Heart left ventricle (tissue), 16 donors: ENCODE measurements at regions not wholly inside any gene's neighbourhood (a gene's known extent, or its start where the extent isn't known, plus 50 kb on each side); places are given as distances from the start of the nearest gene placed in this dataset.

Source experiments
- ATAC-seq, 4 donors: fragments of 200-7000 bp; cut with Tn5 transposase; one replicate each; pipeline ENCODE4 v1.9.1; 2020 to 2022; ENCODE audit warnings: moderate library complexity in 4 of 4, mild to moderate bottlenecking in 3 of 4, moderate number of reproducible peaks in 1 of 4
- DNase-seq, 5 donors: peaks; one replicate each; pipeline ENCODE4 v3.0.0-alpha.2; 2020
- H3K27ac ChIP-seq, 12 donors: fragments of 200-600 bp; sonication (generic) in 4 of 12; one replicate each; pipeline versions ENCODE4 v1.5.0 to v1.8.0; 2016 to 2022; ENCODE audit warnings: mild to moderate bottlenecking in 2 of 12
- H3K27me3 ChIP-seq, 9 donors: fragments of 200-600 bp; sonication (generic) in 2 of 9; one replicate each; pipeline versions ENCODE4 v1.5.1 to v1.8.0; 2016 to 2022; ENCODE audit warnings: mild to moderate bottlenecking in 3 of 9
- H3K36me3 ChIP-seq, 9 donors: fragments of 200-600 bp; sonication (generic) in 2 of 9; one replicate each; pipeline versions ENCODE4 v1.5.0 to v1.8.0; 2018 to 2022; ENCODE audit warnings: mild to moderate bottlenecking in 2 of 9
- H3K4me1 ChIP-seq, 12 donors: fragments of 200-600 bp; sonication (generic) in 4 of 12; one replicate each; pipeline versions ENCODE4 v1.5.0 to v1.8.0; 2016 to 2022; ENCODE audit warnings: mild to moderate bottlenecking in 3 of 12
- H3K4me3 ChIP-seq, 12 donors: fragments of 200-600 bp; sonication (generic) in 4 of 12; one replicate each; pipeline versions ENCODE4 v1.5.0 to v1.8.0; 2017 to 2022; ENCODE audit warnings: mild to moderate bottlenecking in 9 of 12, moderate library complexity in 4 of 12
- H3K9me3 ChIP-seq, 12 donors: fragments of 200-600 bp; sonication (generic) in 4 of 12; one replicate each; pipeline versions ENCODE4 v1.5.0 to v1.8.0; 2016 to 2022; ENCODE audit warnings: mild to moderate bottlenecking in 1 of 12
- CTCF ChIP-seq, 12 donors: fragments of 200-600 bp; sonication (generic) in 4 of 12; IDR thresholded peaks; one replicate each; pipeline versions ENCODE4 v1.5.0 to v1.8.0; 2018 to 2022; ENCODE audit warnings: antibody characterized with exemption in 12 of 12, mild to moderate bottlenecking in 5 of 12
- POLR2A ChIP-seq, 2 donors: fragments of 450-650 bp; IDR thresholded peaks; one replicate each; pipeline ENCODE4 v1.6.1; 2017; ENCODE audit warnings: antibody characterized with exemption in 2 of 2, mild to moderate bottlenecking in 2 of 2, moderate library complexity in 2 of 2
- WGBS, 4 donors: extraction: QIAGEN DNeasy Blood & Tissue Kit in 2 of 4; methylation state at CpG; one replicate each; pipeline versions ENCODE4 v1.1.5 to v1.1.7; 2013 to 2018; 5-methylcytosine and 5-hydroxymethylcytosine counted together
- intact Hi-C, 10 donors: fragments of 100-400 bp; cut with DNase I; formaldehyde crosslinking; loops; one replicate each; pipeline versions ENCODE4 v1.11.1 to v1.14.2; 2022
- donor health status: ischemic (EF 13 %, LVEDD 7.1; RV severe dilation, severe dysfunction).
- donor health status: healthy with polysubstance abuse.
- donor health status: DM: no; HTN: yes; CAD: no.
- donor health status: DM: no; HTN: no; CAD: no.
- donor health status: ischemic (EF 25% LVEDD 6.9; RV normal size, moderate dysfunction).
- donor health status: ischemic (EF 25% LVEDD 5.7; RV mildly dilated, moderate dysfunction).
- donor health status: healthy.
- donor health status: DM: yes; HTN: yes; CAD: no.
- donor health status: ischemic (EF 35%, LVEDD 5.7; RV mildly dilated, moderate dysfunction).
- donor health status: nonischemic (EF 11% LVEDD 7.7; RV severe dilation, severe dysfunction).
- donor health status: DM: yes; HTN: yes; CAD: no.
- donor health status: PGD.
- donor health status: ischemic (EF 29% LVEDD 5.4; RV normal size, mild dysfunction).
- donor health status: nonischemic (EF 23%, LVEDD 6.1; RV moderate dilation, normal function).

- peaks cover 0 to 18% (median 0%) of the 10 kb centered on the region in 12 donors for H3K4me1 ChIP-seq
- 2% methylated on average over 22 to 24 of the region's 24 CpGs; no CpG with 5 or more reads in 2 of the 4 donors for WGBS, 4 donors
- no peaks in the 10 kb centered on the region for H3K27me3 ChIP-seq
- peak overlapping the region in 7 of 12 donors; percentile 86 to 95 (median 92) for H3K27ac ChIP-seq
- ATAC-seq (peak in 2 of 4 donors; percentile 52 to 70), DNase-seq (peak in 3 of 5 donors; percentile 66 to 77 (median 69))
- intact Hi-C loops: loop anchor here in 4 of 10 donors (5.0 to 10.0 kb wide), 3 partner anchors 52 to 72 kb away; no protein-coding TSS in a partner anchor
- no peaks in the 10 kb centered on the region for H3K9me3 ChIP-seq
- TF ChIP-seq POLR2A (IDR thresholded peaks at IDR 0.05) (no peak), CTCF (IDR thresholded peaks at IDR 0.05) (peak in 8 of 12 donors; percentile 25 to 64 (median 48))
- peak overlapping the region in 7 of 12 donors; percentile 68 to 90 (median 75) for H3K4me3 ChIP-seq
- H3K36me3 ChIP-seq: no peaks in the 10 kb centered on the region
These were observed 361.1 kb upstream of the AMELY start for GRCh38 chrY:7272556-7273195.

DNA sequence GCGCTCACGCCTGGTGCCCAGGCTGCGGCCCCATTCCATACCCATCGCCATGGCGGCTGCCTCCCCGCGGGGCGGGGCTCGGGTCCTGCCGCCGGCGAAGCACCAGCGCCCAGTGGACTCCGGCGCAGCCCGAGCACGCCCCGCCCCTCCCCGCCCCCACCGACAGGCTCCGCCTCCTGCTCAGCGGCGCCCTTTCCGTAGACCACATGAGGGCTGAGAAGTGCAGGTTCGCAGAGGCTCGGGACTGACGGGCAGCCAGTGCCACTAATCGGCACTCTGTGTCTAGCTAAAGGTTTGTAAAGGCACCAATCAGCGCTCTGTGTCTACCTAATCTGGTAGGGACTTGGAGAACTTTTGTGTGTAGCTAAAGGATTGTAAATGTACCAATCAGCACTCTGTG is 352.2 kb upstream of the AMELY start:
- TF ChIP-seq CTCF (IDR thresholded peaks at IDR 0.05) (no peak), POLR2A (IDR thresholded peaks at IDR 0.05) (no peak)
- Histone ChIP-seq H3K4me1 (no peaks in the 10 kb centered on the region), H3K36me3 (no peaks in the 10 kb centered on the region), H3K27ac (no peak overlapping the region), H3K27me3 (no peaks in the 10 kb centered on the region), H3K4me3 (no peak overlapping the region), H3K9me3 (no peaks in the 10 kb centered on the region)
- intact Hi-C loops: no loop called here
- DNase-seq: no peak
- ATAC-seq: no peak
- WGBS, 4 donors: 88 to 91% methylated on average over 29 of the region's 29 CpGs; no CpG with 5 or more reads in 2 of the 4 donors

DNA sequence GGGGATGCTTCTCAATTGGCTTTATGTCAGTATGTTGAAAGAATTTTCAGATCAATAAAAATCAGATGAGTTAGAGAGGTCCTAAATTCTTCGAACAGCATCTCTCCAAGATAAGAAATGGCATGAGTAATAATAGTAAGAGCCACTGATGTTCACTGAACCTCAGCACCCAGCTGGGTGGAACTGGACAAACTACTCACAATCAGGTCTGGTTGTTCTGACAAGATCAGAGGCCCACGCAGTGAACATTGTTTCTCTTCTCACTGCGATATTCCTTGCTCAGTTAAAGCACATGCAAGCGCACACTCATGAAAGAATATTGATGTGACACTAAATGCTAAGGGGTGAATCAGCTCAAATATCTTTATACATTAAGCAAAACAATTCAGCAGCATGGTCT is 351.0 kb upstream of the AMELY start:
- H3K4me3 ChIP-seq: no peak overlapping the region
- H3K36me3 ChIP-seq: no peaks in the 10 kb centered on the region
- intact Hi-C loops: no loop called here
- H3K9me3 ChIP-seq: no peaks in the 10 kb centered on the region
- H3K4me1 ChIP-seq: no peaks in the 10 kb centered on the region
- WGBS, 4 donors: 83 to 87% methylated on average over 4 of the region's 4 CpGs; no CpG with 5 or more reads in 2 of the 4 donors
- ATAC-seq: no peak
- H3K27me3 ChIP-seq: no peaks in the 10 kb centered on the region
- TF ChIP-seq CTCF (IDR thresholded peaks at IDR 0.05) (no peak), POLR2A (IDR thresholded peaks at IDR 0.05) (no peak)
- no peak overlapping the region for H3K27ac ChIP-seq
- DNase-seq: no peak

GRCh38 chrY:7261254-7261653 is 349.7 kb upstream of the AMELY start:
- TF ChIP-seq CTCF (IDR thresholded peaks at IDR 0.05) (no peak), POLR2A (IDR thresholded peaks at IDR 0.05) (no peak)
- intact Hi-C loops: no loop called here
- DNase-seq: no peak
- H3K4me1 ChIP-seq: no peaks in the 10 kb centered on the region
- H3K27me3 ChIP-seq: no peaks in the 10 kb centered on the region
- no peak overlapping the region for H3K4me3 ChIP-seq
- H3K9me3 ChIP-seq: no peaks in the 10 kb centered on the region
- 68 to 77% methylated on average over 6 of the region's 6 CpGs; no CpG with 5 or more reads in 2 of the 4 donors for WGBS, 4 donors
- H3K36me3 ChIP-seq: no peaks in the 10 kb centered on the region
- ATAC-seq: no peak
- no peak overlapping the region for H3K27ac ChIP-seq
